Right lobe of liver (tissue), 6 donors: ENCODE measurements at regions not wholly inside any gene's neighbourhood (a gene's known extent, or its start where the extent isn't known, plus 50 kb on each side); places are given as distances from the start of the nearest gene placed in this dataset.

Source experiments
- ATAC-seq, 4 donors: fragments of 200-7000 bp; cut with Tn5 transposase; one replicate each; pipeline ENCODE4 v1.9.1; 2020; ENCODE audit warnings: mild to moderate bottlenecking in 4 of 4, moderate library complexity in 4 of 4
- DNase-seq, 3 donors: peaks; one replicate each; pipeline ENCODE4 v3.0.0-alpha.2; 2020
- H3K27ac ChIP-seq, 3 donors: fragments of 200-600 bp; one replicate each; pipeline ENCODE4 v1.8.0; 2022
- H3K27me3 ChIP-seq, 2 donors: fragments of 200-600 bp; one replicate each; pipeline ENCODE4 v1.8.0; 2022
- H3K36me3 ChIP-seq, 4 donors: fragments of 200-600 bp; sonication (generic) in 1 of 4; one replicate each; pipeline versions ENCODE4 v1.5.1 to v1.8.0; 2017 to 2022; ENCODE audit warnings: control low read depth in 1 of 4
- H3K4me1 ChIP-seq, 4 donors: fragments of 200-600 bp; sonication (generic) in 1 of 4; one replicate each; pipeline versions ENCODE4 v1.5.1 to v1.8.0; 2017 to 2022; ENCODE audit warnings: control low read depth in 1 of 4
- H3K4me3 ChIP-seq, 3 donors: fragments of 200-600 bp; one replicate each; pipeline ENCODE4 v1.8.0; 2022
- H3K9me3 ChIP-seq, 4 donors: fragments of 200-600 bp; sonication (generic) in 1 of 4; one replicate each; pipeline versions ENCODE4 v1.5.1 to v1.8.0; 2017 to 2022; ENCODE audit warnings: control low read depth in 1 of 4
- CTCF ChIP-seq, 4 donors: fragments of 200-600 bp in 3 of 4; fragments of 450-650 bp in 1 of 4; IDR thresholded peaks; one replicate each; pipeline versions ENCODE4 v1.5.1 to v1.8.0; 2016 to 2022; ENCODE audit warnings: antibody characterized with exemption in 4 of 4, mild to moderate bottlenecking in 2 of 4
- POLR2A ChIP-seq: fragments of 450-650 bp; IDR thresholded peaks from one replicate; pipeline ENCODE4 v1.6.1; 2017; ENCODE audit warnings: antibody characterized with exemption, mild to moderate bottlenecking
- WGBS: methylation state at CpG from one replicate; pipeline ENCODE4 v1.1.6; 2018; ENCODE audit warnings: low coverage, low lambda C conversion rate; ENCODE audit not compliant: insufficient coverage; ENCODE audit errors: missing lambda C conversion rate; 5-methylcytosine and 5-hydroxymethylcytosine counted together
- intact Hi-C, 2 donors: fragments of 100-400 bp; cut with DNase I; formaldehyde crosslinking; loops; one replicate each; pipeline versions ENCODE4 v1.11.2 to v1.14.1; 2022
- donor health status: DM: no; HTN: yes; CAD: no.
- donor health status: DM: no; HTN: no; CAD: no.
- donor health status: DM: no; HTN: no; CAD: no.
- donor health status: DM: no; HTN: yes; CAD: no.
- donor health status: DM: no; HTN: yes; CAD: no.

GRCh38 chr12:77489331-77489970 lies 341.2 kb upstream of the NAV3 start:
- no peaks in the 10 kb centered on the region for H3K4me1 ChIP-seq
- TF ChIP-seq POLR2A (no peak), CTCF (IDR thresholded peaks at IDR 0.05) (no peak)
- WGBS, result 64% methylated on average over 4 of the region's 4 CpGs
- no peaks in the 10 kb centered on the region for H3K36me3 ChIP-seq
- ATAC-seq (no peak), DNase-seq (no peak)
- no peak overlapping the region for H3K27ac ChIP-seq
- H3K4me3 ChIP-seq, result no peak overlapping the region
- intact Hi-C loops, result no loop called here
- no peaks in the 10 kb centered on the region for H3K9me3 ChIP-seq
- H3K27me3 ChIP-seq, result no peaks in the 10 kb centered on the region

- Histone ChIP-seq H3K4me3 (no peak overlapping the region), H3K27me3 (no peaks in the 10 kb centered on the region), H3K4me1 (no peaks in the 10 kb centered on the region), H3K9me3 (no peaks in the 10 kb centered on the region), H3K27ac (no peak overlapping the region), H3K36me3 (no peaks in the 10 kb centered on the region)
- intact Hi-C loops, result no loop called here
- DNase-seq (no peak), ATAC-seq (no peak)
- no peak for TF ChIP-seq POLR2A
- TF ChIP-seq CTCF (IDR thresholded peaks at IDR 0.05), result no peak
- 65% methylated on average over 2 of the region's 2 CpGs for WGBS
Observed at GRCh38 chr12:77488041-77488620, 342.6 kb upstream of the NAV3 start.

- no peaks in the 10 kb centered on the region for H3K4me1 ChIP-seq
- H3K27ac ChIP-seq, result no peak overlapping the region
- no peak for TF ChIP-seq CTCF (IDR thresholded peaks at IDR 0.05)
- no peak for TF ChIP-seq POLR2A
- no peak overlapping the region for H3K4me3 ChIP-seq
- H3K27me3 ChIP-seq, result no peaks in the 10 kb centered on the region
- H3K9me3 ChIP-seq, result no peaks in the 10 kb centered on the region
- ATAC-seq, result no peak
- H3K36me3 ChIP-seq, result no peaks in the 10 kb centered on the region
- intact Hi-C loops, result no loop called here
- WGBS, result 25% methylated on average over 1 of the region's 1 CpG
- DNase-seq, result no peak
Observed at GRCh38 chr12:77486872-77487271, 343.8 kb upstream of the NAV3 start.

- DNase-seq, result no peak
- H3K9me3 ChIP-seq, result no peaks in the 10 kb centered on the region
- H3K4me1 ChIP-seq, result no peaks in the 10 kb centered on the region
- no peaks in the 10 kb centered on the region for H3K36me3 ChIP-seq
- intact Hi-C loops, result no loop called here
- 60% methylated on average over 3 of the region's 3 CpGs for WGBS
- H3K27ac ChIP-seq, result no peak overlapping the region
- no peak for ATAC-seq
- H3K4me3 ChIP-seq, result no peak overlapping the region
- H3K27me3 ChIP-seq, result no peaks in the 10 kb centered on the region
- TF ChIP-seq CTCF (IDR thresholded peaks at IDR 0.05) (no peak), POLR2A (no peak)
Observed at GRCh38 chr12:77485961-77486854, 344.5 kb upstream of the NAV3 start.
